ENCODE measurements at regions not wholly inside any gene's neighbourhood (a gene's known extent, or its start where the extent isn't known, plus 50 kb on each side); places are given as distances from the start of the nearest gene placed in this dataset.

DNA sequence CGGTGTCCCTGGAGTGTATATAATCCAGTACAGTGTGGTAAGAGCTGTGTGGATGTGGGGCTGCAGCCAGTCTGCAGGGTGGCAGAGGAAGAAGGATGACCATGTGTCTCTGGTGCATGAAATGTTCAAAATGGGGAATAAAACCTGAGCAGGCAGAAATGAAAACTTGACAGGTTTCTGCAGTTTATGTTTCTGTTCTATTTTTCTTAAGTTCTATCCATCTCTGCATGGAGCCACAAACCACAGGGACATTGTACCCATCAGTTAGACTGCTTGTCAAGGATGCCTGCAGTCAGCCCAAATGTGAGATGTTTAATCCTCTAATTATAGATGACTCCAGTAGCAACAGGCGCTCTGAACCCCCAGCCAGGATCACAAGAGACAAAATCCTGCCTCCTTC lies 216.7 kb downstream of the IL20RB start:
- TF ChIP-seq, protein P1, sequence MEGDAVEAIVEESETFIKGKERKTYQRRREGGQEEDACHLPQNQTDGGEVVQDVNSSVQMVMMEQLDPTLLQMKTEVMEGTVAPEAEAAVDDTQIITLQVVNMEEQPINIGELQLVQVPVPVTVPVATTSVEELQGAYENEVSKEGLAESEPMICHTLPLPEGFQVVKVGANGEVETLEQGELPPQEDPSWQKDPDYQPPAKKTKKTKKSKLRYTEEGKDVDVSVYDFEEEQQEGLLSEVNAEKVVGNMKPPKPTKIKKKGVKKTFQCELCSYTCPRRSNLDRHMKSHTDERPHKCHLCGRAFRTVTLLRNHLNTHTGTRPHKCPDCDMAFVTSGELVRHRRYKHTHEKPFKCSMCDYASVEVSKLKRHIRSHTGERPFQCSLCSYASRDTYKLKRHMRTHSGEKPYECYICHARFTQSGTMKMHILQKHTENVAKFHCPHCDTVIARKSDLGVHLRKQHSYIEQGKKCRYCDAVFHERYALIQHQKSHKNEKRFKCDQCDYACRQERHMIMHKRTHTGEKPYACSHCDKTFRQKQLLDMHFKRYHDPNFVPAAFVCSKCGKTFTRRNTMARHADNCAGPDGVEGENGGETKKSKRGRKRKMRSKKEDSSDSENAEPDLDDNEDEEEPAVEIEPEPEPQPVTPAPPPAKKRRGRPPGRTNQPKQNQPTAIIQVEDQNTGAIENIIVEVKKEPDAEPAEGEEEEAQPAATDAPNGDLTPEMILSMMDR (conservative IDR thresholded peaks at IDR 0.05; ENCODE audit: low read length) = no peak
- no peak for TF ChIP-seq EZH2phosphoT487 (IDR thresholded peaks at IDR 0.05; ENCODE audit: borderline replicate concordance, low read depth, low read length)
